PFSK-1 (cell line): ENCODE measurements at regions not wholly inside any gene's neighbourhood (a gene's known extent, or its start where the extent isn't known, plus 50 kb on each side); places are given as distances from the start of the nearest gene placed in this dataset.

ENCODE experiments used
- FOXP2 ChIP-seq: optimal IDR thresholded peaks from 2 replicates; pipeline ENCODE3; 2011; ENCODE audit warnings: borderline replicate concordance, control low read depth, inconsistent platforms; ENCODE audit not compliant: insufficient read depth; ENCODE audit errors: extremely low read length, extremely low read depth
- POLR2AphosphoS5 ChIP-seq: IDR thresholded peaks from 2 replicates; pipeline ENCODE4 v1.6.1; 2012; ENCODE audit warnings: low read depth, mild to moderate bottlenecking, control low read depth, low read length, moderate library complexity
- REST ChIP-seq, 2 experiments: IDR thresholded peaks; 2 replicates each; pipeline versions ENCODE4 v1.6.1 to v1.8.0; 2011 to 2012; ENCODE audit warnings: low read depth in 2 of 2, low read length in 2 of 2, control low read depth in 1 of 2, inconsistent platforms in 1 of 2, mild to moderate bottlenecking in 1 of 2, moderate library complexity in 1 of 2; ENCODE audit not compliant: insufficient read depth in 1 of 2
- SIN3A ChIP-seq: IDR thresholded peaks from 2 replicates; pipeline ENCODE4 v1.6.1; 2012; ENCODE audit warnings: mild to moderate bottlenecking, low read length, moderate library complexity, borderline replicate concordance; ENCODE audit not compliant: insufficient read depth
- TAF1 ChIP-seq: IDR thresholded peaks from 2 replicates; pipeline ENCODE4 v1.6.1; 2012; ENCODE audit warnings: low read length, control low read depth, borderline replicate concordance; ENCODE audit not compliant: insufficient read depth

- no peak for TF ChIP-seq REST (IDR thresholded peaks at IDR 0.05; ENCODE audit: insufficient read depth in 1 of 2, low read depth in 2 of 2, low read length in 2 of 2)
- no peak for TF ChIP-seq POLR2AphosphoS5
- TF ChIP-seq SIN3A, result no peak
- TF ChIP-seq TAF1, result no peak
- no peak for TF ChIP-seq FOXP2
These were observed 314.9 kb upstream of the ATP11B start for GRCh38 chr3:182478369-182478768.
